HCT116 (cell line): ENCODE measurements at regions not wholly inside any gene's neighbourhood (a gene's known extent, or its start where the extent isn't known, plus 50 kb on each side); places are given as distances from the start of the nearest gene placed in this dataset.

Experiments used
- ATAC-seq: fragments of 200-7000 bp; cut with Tn5 transposase; 2 replicates; pipeline ENCODE4 v1.9.1; 2020; ENCODE audit warnings: mild to moderate bottlenecking, moderate library complexity
- BruUV-seq: library from RNA; stranded (reverse); fragments of 400-500 nt; replicated peaks from 2 replicates; lab custom pipeline; 2021; lab: Mats Ljungman, UMichigan
- CTCF ChIA-PET: fragments of 300-600 bp; sonication (Branson Sonifier 250); formaldehyde crosslinking; loops from one replicate; lab custom pipeline; 2021; ENCODE audit warnings: antibody characterized with exemption; lab: Charles Lee
- POLR2A ChIA-PET: fragments of 300-600, 350-600 bp; sonication (Branson Sonifier 250); formaldehyde crosslinking; loops from one replicate; lab custom pipeline; 2021; ENCODE audit warnings: antibody characterized with exemption; lab: Charles Lee
- RAD21 ChIA-PET, 2 experiments: fragments of 300-600 bp; sonication (Branson Sonifier 250); formaldehyde crosslinking; loops; one replicate each; lab custom pipeline; 2023; ENCODE audit warnings: low total read pairs in 2 of 2; ENCODE audit not compliant: uncharacterized antibody in 2 of 2, unreplicated experiment in 2 of 2, low non-redundant PET in 1 of 2; lab: Charles Lee
- DNase-seq: peaks from one replicate; pipeline ENCODE4 v3.0.0-alpha.2; 2010; ENCODE audit warnings: low read depth, low spot score
- H2AFZ ChIP-seq: fragments of 200-600 bp; shearing (Covaris generic), sonication (generic); 2 replicates; pipeline ENCODE4 v1.6.1; 2017; ENCODE audit warnings: low read depth, mixed run types, mixed read lengths, antibody characterized with exemption, low read length; ENCODE audit not compliant: poor library complexity, severe bottlenecking
- H3K27ac ChIP-seq: 2 replicates; pipeline ENCODE4 v1.5.1; 2012; ENCODE audit warnings: low read depth, low read length
- H3K27me3 ChIP-seq: fragments of 200-600 bp; sonication (generic); 2 replicates; pipeline ENCODE4 v1.6.1; 2016; ENCODE audit warnings: mixed run types, low read length, mixed read lengths; ENCODE audit not compliant: insufficient read depth
- H3K36me3 ChIP-seq, 2 experiments: fragments of 200-500 bp in 1 of 2; fragments of 200-600 bp in 1 of 2; sonication (Bioruptor generic) in 1 of 2; sonication (generic) in 1 of 2; 2 replicates each; pipeline versions ENCODE4 v1.5.1 to v1.6.1; 2014 to 2016; ENCODE audit warnings: low read length in 2 of 2, inconsistent platforms in 1 of 2, mixed read lengths in 1 of 2, mixed run types in 1 of 2; ENCODE audit not compliant: insufficient read depth in 2 of 2, control insufficient read depth in 1 of 2
- H3K4me1 ChIP-seq, 2 experiments: fragments of 200-600 bp in 1 of 2; sonication (generic) in 1 of 2; 2 replicates each; pipeline versions ENCODE4 v1.5.1 to v1.6.1; 2012 to 2017; ENCODE audit warnings: low read length in 2 of 2, inconsistent platforms in 1 of 2, mild to moderate bottlenecking in 1 of 2, mixed read lengths in 1 of 2, mixed run types in 1 of 2, moderate library complexity in 1 of 2; ENCODE audit not compliant: insufficient read depth in 2 of 2, control insufficient read depth in 1 of 2
- H3K4me2 ChIP-seq: fragments of 200-600 bp; sonication (generic); 2 replicates; pipeline ENCODE4 v1.6.1; 2017; ENCODE audit warnings: mixed run types, low read length, mixed read lengths
- H3K4me3 ChIP-seq, 2 experiments: fragments of 200-600 bp in 1 of 2; sonication (generic) in 1 of 2; replicated peaks in 1 of 2; 2 replicates each; pipeline ENCODE4 v1.5.1; 2011 to 2016; ENCODE audit warnings: low read length in 2 of 2, control low read depth in 1 of 2, low read depth in 1 of 2, mild to moderate bottlenecking in 1 of 2, mixed read lengths in 1 of 2, mixed run types in 1 of 2
- H3K79me2 ChIP-seq: fragments of 200-600 bp; sonication (generic); 2 replicates; pipeline ENCODE4 v1.6.1; 2017; ENCODE audit warnings: mild to moderate bottlenecking, mixed run types, low read length, moderate library complexity, mixed read lengths; ENCODE audit not compliant: insufficient read depth
- H3K9ac ChIP-seq: fragments of 200-600 bp; sonication (generic); 2 replicates; pipeline ENCODE4 v1.6.1; 2016; ENCODE audit warnings: low read length, mixed read lengths
- H3K9me2 ChIP-seq: fragments of 200-600 bp; sonication (generic), shearing (Covaris generic); 2 replicates; pipeline ENCODE4 v1.6.1; 2017; ENCODE audit warnings: mixed run types, mild to moderate bottlenecking, moderate library complexity; ENCODE audit not compliant: insufficient read depth
- H3K9me3 ChIP-seq, 2 experiments: fragments of 200-500 bp in 1 of 2; fragments of 200-600 bp in 1 of 2; sonication (Bioruptor generic) in 1 of 2; sonication (generic) in 1 of 2; 2 replicates each; pipeline ENCODE4 v1.6.1; 2014 to 2017; ENCODE audit warnings: low read length in 2 of 2, mixed read lengths in 2 of 2, inconsistent platforms in 1 of 2, low read depth in 1 of 2, mild to moderate bottlenecking in 1 of 2, mixed run types in 1 of 2, moderate library complexity in 1 of 2; ENCODE audit not compliant: control insufficient read depth in 1 of 2, insufficient read depth in 1 of 2
- H4K20me1 ChIP-seq: fragments of 200-600 bp; sonication (generic), shearing (Covaris generic); 2 replicates; pipeline ENCODE4 v1.6.1; 2017; ENCODE audit warnings: mixed run types, mild to moderate bottlenecking, moderate library complexity; ENCODE audit not compliant: insufficient read depth
- ELF1 ChIP-seq: IDR thresholded peaks from 2 replicates; pipeline ENCODE4 v1.6.1; 2012; ENCODE audit warnings: low read depth, borderline replicate concordance
- EZH2 ChIP-seq: fragments of 200-600 bp; sonication (generic); IDR thresholded peaks from 2 replicates; pipeline ENCODE4 v1.6.1; 2017; ENCODE audit warnings: antibody characterized with exemption, mixed run types
- FOSL1 ChIP-seq: IDR thresholded peaks from 2 replicates; pipeline ENCODE4 v1.6.1; 2012; ENCODE audit warnings: low read depth
- POLR2A ChIP-seq: IDR thresholded peaks from 2 replicates; pipeline ENCODE4 v1.7.0; 2011; ENCODE audit warnings: borderline replicate concordance; ENCODE audit not compliant: insufficient read depth, insufficient read length; ENCODE audit errors: extremely low read depth
- POLR2AphosphoS5 ChIP-seq: IDR thresholded peaks from 2 replicates; pipeline ENCODE4 v1.6.1; 2011; ENCODE audit warnings: mild to moderate bottlenecking, low read depth, low read length, moderate library complexity
- RAD21 ChIP-seq: IDR thresholded peaks from 2 replicates; pipeline ENCODE4 v1.6.1; 2012; ENCODE audit warnings: low read depth, mild to moderate bottlenecking
- SIN3A ChIP-seq: IDR thresholded peaks from 2 replicates; pipeline ENCODE4 v1.6.1; 2012; ENCODE audit warnings: low read depth
- SP1 ChIP-seq: IDR thresholded peaks from 2 replicates; pipeline ENCODE4 v1.6.1; 2012; ENCODE audit warnings: low read depth
- SRF ChIP-seq: IDR thresholded peaks from 2 replicates; pipeline ENCODE4 v1.6.1; 2012; ENCODE audit warnings: low read depth
- YY1 ChIP-seq: IDR thresholded peaks from 2 replicates; pipeline ENCODE4 v1.6.1; 2011; ENCODE audit warnings: low read length, low read depth, moderate library complexity, mild to moderate bottlenecking; ENCODE audit not compliant: insufficient replicate concordance; ENCODE audit errors: extremely low read depth
- intact Hi-C: fragments of 100-400 bp; cut with micrococcal nuclease; formaldehyde crosslinking; loops from 2 replicates; pipeline ENCODE4 v1.10.0; 2022
- TF ChIP-seq, protein P1 (sequence below), 3 experiments: fragments of 200-600 bp in 1 of 3; sonication (generic) in 1 of 3; IDR thresholded peaks in 2 of 3; conservative IDR thresholded peaks in 1 of 3; 2 replicates each; pipeline ENCODE4 v1.5.1; 2012 to 2017; ENCODE audit warnings: low read depth in 2 of 3, low read length in 2 of 3, antibody characterized with exemption in 1 of 3, borderline replicate concordance in 1 of 3, control low read depth in 1 of 3, mild to moderate bottlenecking in 1 of 3, mixed read lengths in 1 of 3, mixed run types in 1 of 3, moderate library complexity in 1 of 3; ENCODE audit not compliant: insufficient read depth in 1 of 3
- TF ChIP-seq, protein P2 (sequence below): IDR thresholded peaks from 2 replicates; pipeline ENCODE4 v1.6.1; 2012; ENCODE audit warnings: low read depth
- TF ChIP-seq, protein P3 (sequence below): IDR thresholded peaks from 2 replicates; pipeline ENCODE4 v1.6.1; 2011; ENCODE audit warnings: mild to moderate bottlenecking, low read length, moderate library complexity; ENCODE audit not compliant: insufficient replicate concordance; ENCODE audit errors: extremely low read depth

DNA sequence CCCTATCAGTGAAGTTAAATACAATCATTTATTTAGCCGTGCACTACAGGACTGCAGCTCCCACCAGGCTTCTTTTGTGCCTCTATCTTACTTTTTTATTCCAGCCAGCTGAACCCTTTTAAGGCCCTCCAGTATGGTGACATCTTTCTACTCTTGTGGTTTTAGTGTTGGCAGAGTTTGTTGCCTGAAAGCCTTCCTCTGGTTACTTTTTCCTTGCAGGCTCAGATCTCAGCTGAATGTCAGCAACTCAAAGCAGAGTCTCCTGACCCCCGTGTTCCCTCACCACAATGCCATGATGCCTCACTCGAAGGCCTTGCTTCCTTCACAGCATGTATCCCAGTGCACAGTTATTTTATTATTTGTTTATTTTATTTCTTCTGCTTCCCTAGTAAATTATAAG, 818.9 kb upstream of the LCORL start:
- Histone ChIP-seq H3K9me2 (no peaks in the 10 kb centered on the region), H2AFZ (no peak overlapping the region), H3K4me3 (no peak overlapping the region), H3K4me2 (no peak overlapping the region), H3K9me3 (no peaks in the 10 kb centered on the region), H3K79me2 (no peaks in the 10 kb centered on the region), H3K4me1 (no peaks in the 10 kb centered on the region), H3K36me3 (no peaks in the 10 kb centered on the region), H3K9ac (no peak overlapping the region), H3K27ac (no peak overlapping the region), H4K20me1 (no peaks in the 10 kb centered on the region), H3K27me3 (no peaks in the 10 kb centered on the region)
- no peak for TF ChIP-seq ELF1
- no peak for TF ChIP-seq SP1
- TF ChIP-seq, protein P1, sequence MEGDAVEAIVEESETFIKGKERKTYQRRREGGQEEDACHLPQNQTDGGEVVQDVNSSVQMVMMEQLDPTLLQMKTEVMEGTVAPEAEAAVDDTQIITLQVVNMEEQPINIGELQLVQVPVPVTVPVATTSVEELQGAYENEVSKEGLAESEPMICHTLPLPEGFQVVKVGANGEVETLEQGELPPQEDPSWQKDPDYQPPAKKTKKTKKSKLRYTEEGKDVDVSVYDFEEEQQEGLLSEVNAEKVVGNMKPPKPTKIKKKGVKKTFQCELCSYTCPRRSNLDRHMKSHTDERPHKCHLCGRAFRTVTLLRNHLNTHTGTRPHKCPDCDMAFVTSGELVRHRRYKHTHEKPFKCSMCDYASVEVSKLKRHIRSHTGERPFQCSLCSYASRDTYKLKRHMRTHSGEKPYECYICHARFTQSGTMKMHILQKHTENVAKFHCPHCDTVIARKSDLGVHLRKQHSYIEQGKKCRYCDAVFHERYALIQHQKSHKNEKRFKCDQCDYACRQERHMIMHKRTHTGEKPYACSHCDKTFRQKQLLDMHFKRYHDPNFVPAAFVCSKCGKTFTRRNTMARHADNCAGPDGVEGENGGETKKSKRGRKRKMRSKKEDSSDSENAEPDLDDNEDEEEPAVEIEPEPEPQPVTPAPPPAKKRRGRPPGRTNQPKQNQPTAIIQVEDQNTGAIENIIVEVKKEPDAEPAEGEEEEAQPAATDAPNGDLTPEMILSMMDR (IDR thresholded peaks at IDR 0.05 in 2 of 3, conservative IDR thresholded peaks at IDR 0.05 in 1 of 3; ENCODE audit: borderline replicate concordance in 1 of 3, insufficient read depth in 1 of 3, low read depth in 2 of 3, low read length in 2 of 3), result no peak
- TF ChIP-seq YY1, result no peak
- TF ChIP-seq SRF, result no peak
- no peak for TF ChIP-seq SIN3A
- DNase-seq (no peak), ATAC-seq (no peak)
- CTCF ChIA-PET, result no interaction called here
- RAD21 ChIA-PET, result no interaction called here
- intact Hi-C loops, result no loop called here
- no TSS peak for BruUV-seq
- POLR2A ChIA-PET, result no interaction called here

DNA sequence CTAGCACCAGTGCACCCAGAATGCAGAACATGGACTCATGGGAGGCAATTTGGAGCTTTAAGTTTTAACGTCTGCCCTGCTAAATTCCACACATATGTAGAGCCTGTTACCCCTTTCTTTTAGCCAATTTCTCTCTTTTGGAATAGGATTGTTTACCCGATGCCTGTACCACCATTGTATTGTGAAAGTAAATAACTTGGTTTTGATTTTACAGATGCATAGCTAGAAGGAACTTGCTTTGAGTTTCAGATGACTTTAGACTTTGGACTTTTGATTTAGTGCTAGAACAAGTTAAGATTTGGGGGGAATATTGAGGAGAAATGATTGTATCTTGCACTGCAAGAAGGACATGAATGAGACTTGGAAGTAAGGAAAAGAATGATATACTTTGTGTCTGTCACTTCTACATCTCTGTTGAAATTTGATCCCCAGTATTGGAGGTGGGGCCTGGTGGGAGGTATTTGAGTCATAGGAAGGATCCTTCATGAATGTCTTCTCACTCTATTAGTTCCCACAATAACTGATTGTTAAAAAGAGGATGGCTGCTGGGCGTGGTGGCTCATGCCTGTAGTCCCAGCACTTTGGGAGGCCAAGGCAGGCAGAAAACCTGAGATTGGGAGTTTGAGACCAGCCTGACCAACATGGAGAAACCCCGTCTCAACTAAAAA, 794.8 kb upstream of the LCORL start:
- H3K4me3 ChIP-seq, result no peak overlapping the region
- no peaks in the 10 kb centered on the region for H3K36me3 ChIP-seq
- ChIA-PET CTCF (no interaction called here), RAD21 (no interaction called here), POLR2A (no interaction called here)
- no peak overlapping the region for H2AFZ ChIP-seq
- intact Hi-C loops, result no loop called here
- H3K9me2 ChIP-seq, result no peaks in the 10 kb centered on the region
- ATAC-seq, result no peak
- H3K27me3 ChIP-seq, result no peaks in the 10 kb centered on the region
- H3K9me3 ChIP-seq, result no peaks in the 10 kb centered on the region
- no peak overlapping the region for H3K4me2 ChIP-seq
- no TSS peak for BruUV-seq
- no peak overlapping the region for H3K27ac ChIP-seq
- DNase-seq, result no peak
- no peaks in the 10 kb centered on the region for H3K79me2 ChIP-seq
- H3K4me1 ChIP-seq, result no peaks in the 10 kb centered on the region
- H3K9ac ChIP-seq, result no peak overlapping the region
- no peaks in the 10 kb centered on the region for H4K20me1 ChIP-seq
- TF ChIP-seq, protein P2, sequence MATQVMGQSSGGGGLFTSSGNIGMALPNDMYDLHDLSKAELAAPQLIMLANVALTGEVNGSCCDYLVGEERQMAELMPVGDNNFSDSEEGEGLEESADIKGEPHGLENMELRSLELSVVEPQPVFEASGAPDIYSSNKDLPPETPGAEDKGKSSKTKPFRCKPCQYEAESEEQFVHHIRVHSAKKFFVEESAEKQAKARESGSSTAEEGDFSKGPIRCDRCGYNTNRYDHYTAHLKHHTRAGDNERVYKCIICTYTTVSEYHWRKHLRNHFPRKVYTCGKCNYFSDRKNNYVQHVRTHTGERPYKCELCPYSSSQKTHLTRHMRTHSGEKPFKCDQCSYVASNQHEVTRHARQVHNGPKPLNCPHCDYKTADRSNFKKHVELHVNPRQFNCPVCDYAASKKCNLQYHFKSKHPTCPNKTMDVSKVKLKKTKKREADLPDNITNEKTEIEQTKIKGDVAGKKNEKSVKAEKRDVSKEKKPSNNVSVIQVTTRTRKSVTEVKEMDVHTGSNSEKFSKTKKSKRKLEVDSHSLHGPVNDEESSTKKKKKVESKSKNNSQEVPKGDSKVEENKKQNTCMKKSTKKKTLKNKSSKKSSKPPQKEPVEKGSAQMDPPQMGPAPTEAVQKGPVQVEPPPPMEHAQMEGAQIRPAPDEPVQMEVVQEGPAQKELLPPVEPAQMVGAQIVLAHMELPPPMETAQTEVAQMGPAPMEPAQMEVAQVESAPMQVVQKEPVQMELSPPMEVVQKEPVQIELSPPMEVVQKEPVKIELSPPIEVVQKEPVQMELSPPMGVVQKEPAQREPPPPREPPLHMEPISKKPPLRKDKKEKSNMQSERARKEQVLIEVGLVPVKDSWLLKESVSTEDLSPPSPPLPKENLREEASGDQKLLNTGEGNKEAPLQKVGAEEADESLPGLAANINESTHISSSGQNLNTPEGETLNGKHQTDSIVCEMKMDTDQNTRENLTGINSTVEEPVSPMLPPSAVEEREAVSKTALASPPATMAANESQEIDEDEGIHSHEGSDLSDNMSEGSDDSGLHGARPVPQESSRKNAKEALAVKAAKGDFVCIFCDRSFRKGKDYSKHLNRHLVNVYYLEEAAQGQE, result no peak
- TF ChIP-seq, protein P3, sequence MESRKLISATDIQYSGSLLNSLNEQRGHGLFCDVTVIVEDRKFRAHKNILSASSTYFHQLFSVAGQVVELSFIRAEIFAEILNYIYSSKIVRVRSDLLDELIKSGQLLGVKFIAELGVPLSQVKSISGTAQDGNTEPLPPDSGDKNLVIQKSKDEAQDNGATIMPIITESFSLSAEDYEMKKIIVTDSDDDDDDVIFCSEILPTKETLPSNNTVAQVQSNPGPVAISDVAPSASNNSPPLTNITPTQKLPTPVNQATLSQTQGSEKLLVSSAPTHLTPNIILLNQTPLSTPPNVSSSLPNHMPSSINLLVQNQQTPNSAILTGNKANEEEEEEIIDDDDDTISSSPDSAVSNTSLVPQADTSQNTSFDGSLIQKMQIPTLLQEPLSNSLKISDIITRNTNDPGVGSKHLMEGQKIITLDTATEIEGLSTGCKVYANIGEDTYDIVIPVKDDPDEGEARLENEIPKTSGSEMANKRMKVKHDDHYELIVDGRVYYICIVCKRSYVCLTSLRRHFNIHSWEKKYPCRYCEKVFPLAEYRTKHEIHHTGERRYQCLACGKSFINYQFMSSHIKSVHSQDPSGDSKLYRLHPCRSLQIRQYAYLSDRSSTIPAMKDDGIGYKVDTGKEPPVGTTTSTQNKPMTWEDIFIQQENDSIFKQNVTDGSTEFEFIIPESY, result no peak
- TF ChIP-seq POLR2A, result no peak
- TF ChIP-seq ELF1, result no peak
- TF ChIP-seq EZH2, result no peak
- TF ChIP-seq FOSL1, result no peak
- no peak for TF ChIP-seq RAD21
- no peak for TF ChIP-seq POLR2AphosphoS5
